Right lobe of liver (tissue), 4 donors: ENCODE measurements at regions not wholly inside any gene's neighbourhood (a gene's known extent, or its start where the extent isn't known, plus 50 kb on each side); places are given as distances from the start of the nearest gene placed in this dataset.

Experiments
- POLR2A ChIP-seq: fragments of 450-650 bp; IDR thresholded peaks from one replicate; pipeline ENCODE4 v1.6.1; 2017; ENCODE audit warnings: antibody characterized with exemption, mild to moderate bottlenecking
- TF ChIP-seq, protein P1 (sequence below), 4 donors: fragments of 200-600 bp in 3 of 4; fragments of 450-650 bp in 1 of 4; IDR thresholded peaks; one replicate each; pipeline versions ENCODE4 v1.5.1 to v1.8.0; 2016 to 2022; ENCODE audit warnings: antibody characterized with exemption in 4 of 4, mild to moderate bottlenecking in 2 of 4
- donor health status: DM: no; HTN: no; CAD: no.
- donor health status: DM: no; HTN: no; CAD: no.
- donor health status: DM: no; HTN: yes; CAD: no.

DNA sequence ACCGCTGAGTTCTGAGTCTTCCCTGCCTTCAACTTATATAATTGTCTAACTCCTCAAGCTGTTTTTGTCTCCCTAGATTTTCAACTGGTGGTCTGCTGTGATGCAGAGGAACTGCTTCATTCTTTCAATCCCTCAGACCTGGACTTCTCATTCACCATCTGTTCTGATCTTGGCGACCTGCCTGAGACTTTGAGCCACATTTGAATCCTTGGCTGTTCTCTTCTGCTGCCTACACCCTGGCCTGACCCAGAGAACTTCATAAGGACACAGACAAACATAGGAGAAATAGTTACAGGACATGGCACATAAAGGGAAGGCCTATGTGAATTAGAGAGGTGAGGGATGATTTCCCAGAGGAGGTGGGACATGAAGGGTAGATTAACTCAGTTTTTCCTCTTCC is 326.7 kb downstream of the PTEN start:
- TF ChIP-seq, protein P1, sequence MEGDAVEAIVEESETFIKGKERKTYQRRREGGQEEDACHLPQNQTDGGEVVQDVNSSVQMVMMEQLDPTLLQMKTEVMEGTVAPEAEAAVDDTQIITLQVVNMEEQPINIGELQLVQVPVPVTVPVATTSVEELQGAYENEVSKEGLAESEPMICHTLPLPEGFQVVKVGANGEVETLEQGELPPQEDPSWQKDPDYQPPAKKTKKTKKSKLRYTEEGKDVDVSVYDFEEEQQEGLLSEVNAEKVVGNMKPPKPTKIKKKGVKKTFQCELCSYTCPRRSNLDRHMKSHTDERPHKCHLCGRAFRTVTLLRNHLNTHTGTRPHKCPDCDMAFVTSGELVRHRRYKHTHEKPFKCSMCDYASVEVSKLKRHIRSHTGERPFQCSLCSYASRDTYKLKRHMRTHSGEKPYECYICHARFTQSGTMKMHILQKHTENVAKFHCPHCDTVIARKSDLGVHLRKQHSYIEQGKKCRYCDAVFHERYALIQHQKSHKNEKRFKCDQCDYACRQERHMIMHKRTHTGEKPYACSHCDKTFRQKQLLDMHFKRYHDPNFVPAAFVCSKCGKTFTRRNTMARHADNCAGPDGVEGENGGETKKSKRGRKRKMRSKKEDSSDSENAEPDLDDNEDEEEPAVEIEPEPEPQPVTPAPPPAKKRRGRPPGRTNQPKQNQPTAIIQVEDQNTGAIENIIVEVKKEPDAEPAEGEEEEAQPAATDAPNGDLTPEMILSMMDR (IDR thresholded peaks at IDR 0.05), result no peak
- no peak for TF ChIP-seq POLR2A
